ENCODE measurements at regions not wholly inside any gene's neighbourhood (a gene's known extent, or its start where the extent isn't known, plus 50 kb on each side); places are given as distances from the start of the nearest gene placed in this dataset.
A peak's percentile ranks its signal among the peaks of the same experiment; 100 is the strongest.
"Not testable (repeated sequence)": the region's sequence is repeated elsewhere in the genome, so short reads cannot be mapped to it uniquely, and the experiment has no call there.

DNA sequence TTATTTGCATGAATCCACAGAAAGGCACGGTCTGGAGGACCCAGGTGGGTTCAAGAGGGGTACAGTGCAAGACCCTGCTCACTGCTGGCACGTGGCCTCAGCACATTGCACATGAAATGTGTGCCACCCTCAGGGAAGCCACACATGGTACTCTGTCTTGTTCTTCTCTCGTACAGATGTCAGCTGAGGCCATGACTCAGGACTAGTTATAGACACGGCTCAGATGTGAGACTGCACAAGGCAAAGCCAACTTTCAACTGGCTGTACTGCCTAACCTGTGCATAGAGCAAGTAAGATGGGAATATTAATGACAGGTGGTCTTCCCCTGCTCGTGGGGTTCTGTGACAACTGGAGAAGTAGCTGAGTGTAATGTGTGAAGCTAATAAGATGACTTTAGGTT is 249.4 kb upstream of the CTBP2 start:
- DNase-seq: no peak
- no peak for TF ChIP-seq EZH2 (IDR thresholded peaks at IDR 0.05; ENCODE audit: insufficient read depth, poor library complexity, severe bottlenecking)
- TF ChIP-seq EZH2phosphoT487 (IDR thresholded peaks at IDR 0.05; ENCODE audit: insufficient read depth, low read depth): no peak
- in situ Hi-C loops (cut with MboI): no loop called here
- H3K9me3 ChIP-seq (ENCODE audit: low read depth): no peaks in the 10 kb centered on the region
- H3K4me3 ChIP-seq: no peak overlapping the region
- H3K4me2 ChIP-seq (ENCODE audit: unreplicated experiment): no peak overlapping the region
- H4K20me1 ChIP-seq (ENCODE audit: insufficient read depth): no peaks in the 10 kb centered on the region
- no peaks in the 10 kb centered on the region; the same call in 1 of the 2 replicates for H3K4me1 ChIP-seq (ENCODE audit: insufficient read depth)
- H3K9me2 ChIP-seq (ENCODE audit: insufficient read depth): no peaks in the 10 kb centered on the region
- no peaks in the 10 kb centered on the region for H3K36me3 ChIP-seq (ENCODE audit: low read depth)
- no peaks in the 10 kb centered on the region for H3K27me3 ChIP-seq (replicated peaks; ENCODE audit: insufficient read depth)
- no peak overlapping the region for H3K27ac ChIP-seq
- no peaks in the 10 kb centered on the region for H3K79me2 ChIP-seq (ENCODE audit: insufficient read depth)
- H3F3A ChIP-seq (ENCODE audit: insufficient read depth): no peaks in the 10 kb centered on the region
- H2AFZ ChIP-seq: no peak overlapping the region
- H3K9ac ChIP-seq: no peak overlapping the region
- WGBS, 2 experiments (ENCODE audit: low coverage in 1 of 2, low lambda C conversion rate in 2 of 2, missing lambda C conversion rate in 2 of 2): 38 to 41% methylated on average over 5 of the region's 5 CpGs

DNA sequence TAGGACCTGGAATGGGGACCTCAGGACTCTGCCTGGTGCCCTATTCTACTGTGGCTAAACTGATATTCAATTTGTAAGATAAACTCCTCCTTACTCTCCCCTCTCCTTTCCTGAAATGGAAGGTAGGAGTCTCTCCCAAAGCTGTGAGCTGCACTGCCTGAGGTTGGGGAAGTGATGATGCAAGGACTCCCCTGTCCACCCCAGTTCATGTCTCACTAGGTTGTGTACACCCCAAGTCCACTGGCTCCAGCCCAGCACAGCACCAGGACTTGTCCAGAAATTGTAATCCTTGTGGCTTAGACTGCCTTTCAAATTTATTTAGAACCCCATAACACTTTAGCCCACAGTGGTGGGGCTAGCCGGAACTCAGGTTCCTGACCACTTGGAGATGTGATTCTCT is 247.2 kb upstream of the CTBP2 start:
- no peak for DNase-seq
- in situ Hi-C loops (cut with MboI): no loop called here
- H3K4me1 ChIP-seq (ENCODE audit: insufficient read depth): no peaks in the 10 kb centered on the region; the same call in 1 of the 2 replicates
- H3K9ac ChIP-seq: no peak overlapping the region
- H3F3A ChIP-seq (ENCODE audit: insufficient read depth): no peaks in the 10 kb centered on the region
- H3K4me2 ChIP-seq (ENCODE audit: unreplicated experiment): no peak overlapping the region
- no peaks in the 10 kb centered on the region for H3K79me2 ChIP-seq (ENCODE audit: insufficient read depth)
- no peaks in the 10 kb centered on the region for H3K9me2 ChIP-seq (ENCODE audit: insufficient read depth)
- H3K27me3 ChIP-seq (replicated peaks; ENCODE audit: insufficient read depth): 0 out of 2 replicates have a peak, but pooled peaks cover 6% of the 10 kb centered on the region
- 44 to 73% methylated on average over 1 of the region's 1 CpG for WGBS, 2 experiments (ENCODE audit: low coverage in 1 of 2, low lambda C conversion rate in 2 of 2, missing lambda C conversion rate in 2 of 2)
- H3K9me3 ChIP-seq (ENCODE audit: low read depth): no peaks in the 10 kb centered on the region
- no peak overlapping the region for H3K27ac ChIP-seq
- no peak overlapping the region for H2AFZ ChIP-seq
- H4K20me1 ChIP-seq (ENCODE audit: insufficient read depth): no peaks in the 10 kb centered on the region
- no peak overlapping the region for H3K4me3 ChIP-seq
- no peaks in the 10 kb centered on the region for H3K36me3 ChIP-seq (ENCODE audit: low read depth)
- TF ChIP-seq EZH2phosphoT487 (IDR thresholded peaks at IDR 0.05; ENCODE audit: insufficient read depth, low read depth): no peak
- TF ChIP-seq EZH2 (IDR thresholded peaks at IDR 0.05; ENCODE audit: insufficient read depth, poor library complexity, severe bottlenecking): no peak

DNA sequence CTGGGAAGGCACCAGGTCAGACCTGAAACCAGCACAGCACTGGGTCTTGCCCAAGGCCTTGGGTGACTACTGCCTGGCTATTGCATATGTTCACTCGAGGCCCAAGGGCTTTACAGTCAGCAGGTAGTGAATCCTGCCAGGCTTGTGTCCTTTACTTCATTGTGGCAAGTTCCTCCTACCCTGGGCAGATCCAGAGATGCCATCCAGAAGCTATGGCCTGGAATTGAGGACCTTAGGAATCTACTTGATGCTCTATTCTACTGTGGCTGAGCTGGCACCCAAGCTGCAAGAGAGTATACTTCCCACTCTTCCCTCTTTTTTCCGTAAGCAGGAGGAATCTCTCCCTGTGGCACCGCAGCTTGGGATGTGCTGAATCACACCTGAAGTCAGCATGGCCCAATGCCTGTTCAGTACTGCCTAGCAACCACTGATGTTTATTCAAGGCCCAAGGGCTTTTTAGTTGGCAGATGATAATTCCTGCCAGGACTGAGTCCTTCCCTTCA is 246.7 kb upstream of the CTBP2 start:
- 37 to 49% methylated on average over 3 of the region's 3 CpGs for WGBS, 2 experiments (ENCODE audit: low coverage in 1 of 2, low lambda C conversion rate in 2 of 2, missing lambda C conversion rate in 2 of 2)
- Histone ChIP-seq H2AFZ (no peak overlapping the region), H3K4me3 (no peak overlapping the region)

GRCh38 chr10:125404902-125405301 is 244.5 kb upstream of the CTBP2 start:
- H3K27ac ChIP-seq; H3K9me2 ChIP-seq (ENCODE audit: insufficient read depth); H2AFZ ChIP-seq; DNase-seq; H3K9me3 ChIP-seq (ENCODE audit: low read depth); H3K4me3 ChIP-seq; H3K36me3 ChIP-seq (ENCODE audit: low read depth); H3F3A ChIP-seq (ENCODE audit: insufficient read depth); H3K9ac ChIP-seq; H3K4me2 ChIP-seq (ENCODE audit: unreplicated experiment); H3K79me2 ChIP-seq (ENCODE audit: insufficient read depth); H4K20me1 ChIP-seq (ENCODE audit: insufficient read depth); H3K27me3 ChIP-seq (replicated peaks; ENCODE audit: insufficient read depth); H3K4me1 ChIP-seq (ENCODE audit: insufficient read depth); in situ Hi-C loops (cut with MboI): not testable (repeated sequence)

More for the DNA sequence above, 246.7 kb upstream of the CTBP2 start:
- no peaks in the 10 kb centered on the region for H3F3A ChIP-seq (ENCODE audit: insufficient read depth)
- H3K4me2 ChIP-seq (ENCODE audit: unreplicated experiment): no peak overlapping the region
- in situ Hi-C loops (cut with MboI): no loop called here
- TF ChIP-seq EZH2phosphoT487 (IDR thresholded peaks at IDR 0.05; ENCODE audit: insufficient read depth, low read depth) (no peak), EZH2 (IDR thresholded peaks at IDR 0.05; ENCODE audit: insufficient read depth, poor library complexity, severe bottlenecking) (no peak)
- no peak overlapping the region for H3K9ac ChIP-seq
- DNase-seq: peak; percentile 77
- H3K27me3 ChIP-seq (replicated peaks; ENCODE audit: insufficient read depth): 0 out of 2 replicates have a peak, but pooled peaks cover 6% of the 10 kb centered on the region
- H3K27ac ChIP-seq: no peak overlapping the region
- H3K9me3 ChIP-seq (ENCODE audit: low read depth): no peaks in the 10 kb centered on the region
- no peaks in the 10 kb centered on the region for H3K36me3 ChIP-seq (ENCODE audit: low read depth)
- no peaks in the 10 kb centered on the region for H3K9me2 ChIP-seq (ENCODE audit: insufficient read depth)
- no peaks in the 10 kb centered on the region; the same call in 1 of the 2 replicates for H3K4me1 ChIP-seq (ENCODE audit: insufficient read depth)
- H4K20me1 ChIP-seq (ENCODE audit: insufficient read depth): no peaks in the 10 kb centered on the region
- H3K79me2 ChIP-seq (ENCODE audit: insufficient read depth): no peaks in the 10 kb centered on the region

GRCh38 chr10:125401462-125401861 is 241.1 kb upstream of the CTBP2 start:
- H3F3A ChIP-seq (ENCODE audit: insufficient read depth): no peaks in the 10 kb centered on the region
- H3K9ac ChIP-seq: no peak overlapping the region
- H2AFZ ChIP-seq: no peak overlapping the region
- in situ Hi-C loops (cut with MboI): no loop called here
- no peak overlapping the region for H3K4me2 ChIP-seq (ENCODE audit: unreplicated experiment)
- H4K20me1 ChIP-seq (ENCODE audit: insufficient read depth): no peaks in the 10 kb centered on the region
- no peaks in the 10 kb centered on the region for H3K9me2 ChIP-seq (ENCODE audit: insufficient read depth)
- peaks cover 8% of the 10 kb centered on the region; the same call in 1 of the 2 replicates for H3K4me1 ChIP-seq (ENCODE audit: insufficient read depth)
- H3K79me2 ChIP-seq (ENCODE audit: insufficient read depth): no peaks in the 10 kb centered on the region
- no peak overlapping the region for H3K4me3 ChIP-seq
- H3K9me3 ChIP-seq (ENCODE audit: low read depth): no peaks in the 10 kb centered on the region
- WGBS, 2 experiments (ENCODE audit: low coverage in 1 of 2, low lambda C conversion rate in 2 of 2, missing lambda C conversion rate in 2 of 2): 67 to 70% methylated on average over 2 of the region's 2 CpGs
- no peak for DNase-seq
- H3K27me3 ChIP-seq (replicated peaks; ENCODE audit: insufficient read depth): 0 out of 2 replicates have a peak, but pooled peaks cover 6% of the 10 kb centered on the region
- H3K27ac ChIP-seq: no peak overlapping the region
- no peaks in the 10 kb centered on the region for H3K36me3 ChIP-seq (ENCODE audit: low read depth)
- TF ChIP-seq EZH2phosphoT487 (IDR thresholded peaks at IDR 0.05; ENCODE audit: insufficient read depth, low read depth): no peak
- no peak for TF ChIP-seq EZH2 (IDR thresholded peaks at IDR 0.05; ENCODE audit: insufficient read depth, poor library complexity, severe bottlenecking)
